Peyer's patch (tissue), 4 donors: ENCODE measurements at regions not wholly inside any gene's neighbourhood (a gene's known extent, or its start where the extent isn't known, plus 50 kb on each side); places are given as distances from the start of the nearest gene placed in this dataset.

ENCODE experiments used
- CTCF ChIP-seq, 6 experiments: fragments of 450-650 bp in 4 of 6; fragments of 200-600 bp in 2 of 6; sonication (generic) in 1 of 6; IDR thresholded peaks; one replicate each; pipeline ENCODE4 v1.5.1; 2017 to 2019; ENCODE audit warnings: antibody characterized with exemption in 6 of 6, mild to moderate bottlenecking in 3 of 6, moderate library complexity in 1 of 6
- POLR2A ChIP-seq, 2 donors: fragments of 450-650 bp; IDR thresholded peaks; one replicate each; pipeline ENCODE4 v1.5.1; 2017; ENCODE audit warnings: antibody characterized with exemption in 2 of 2, mild to moderate bottlenecking in 2 of 2, moderate library complexity in 2 of 2

- TF ChIP-seq CTCF (IDR thresholded peaks at IDR 0.05) (no peak), POLR2A (IDR thresholded peaks at IDR 0.05) (no peak)
These were observed 81.8 kb upstream of the ARMC2 start for GRCh38 chr6:108766419-108766818.
